Stimulated activated CD8-positive, alpha-beta memory T cell treated with anti-CD3 and anti-CD28 coated beads, Interleukin-4, amount 100 ng/mL, for 24 hours (primary cell): ENCODE measurements at regions not wholly inside any gene's neighbourhood (a gene's known extent, or its start where the extent isn't known, plus 50 kb on each side); places are given as distances from the start of the nearest gene placed in this dataset.
"Not testable (repeated sequence)": the region's sequence is repeated elsewhere in the genome, so short reads cannot be mapped to it uniquely, and the experiment has no call there.

Source experiments
- DNase-seq: peaks from one replicate; pipeline ENCODE4 v3.0.0-alpha.2; 2020; ENCODE audit warnings: low read depth

GRCh38 chr6:19329078-19329477 lies 508.1 kb upstream of the ID4 start:
- DNase-seq = no peak

- no peak for DNase-seq
Observed at GRCh38 chr6:19331089-19331488, 506.1 kb upstream of the ID4 start.

GRCh38 chr6:19332806-19333460 lies 504.2 kb upstream of the ID4 start:
- no peak for DNase-seq

GRCh38 chr6:19333936-19334335 lies 503.2 kb upstream of the ID4 start:
- no peak for DNase-seq

- no peak for DNase-seq
Observed at GRCh38 chr6:19336579-19336978, 500.6 kb upstream of the ID4 start.

- DNase-seq = no peak
Observed at GRCh38 chr6:19337101-19337500, 500.1 kb upstream of the ID4 start.

GRCh38 chr6:19342616-19343015 lies 494.6 kb upstream of the ID4 start:
- DNase-seq = no peak

- DNase-seq = no peak
Observed at GRCh38 chr6:19349429-19349828, 487.7 kb upstream of the ID4 start.

GRCh38 chr6:19354181-19354580 lies 483.0 kb upstream of the ID4 start:
- no peak for DNase-seq

GRCh38 chr6:19356692-19357091 lies 480.5 kb upstream of the ID4 start:
- no peak for DNase-seq

- no peak for DNase-seq
Observed at GRCh38 chr6:19362396-19362795, 474.8 kb upstream of the ID4 start.

- no peak for DNase-seq
Observed at GRCh38 chr6:19368511-19368910, 468.7 kb upstream of the ID4 start.

- DNase-seq = no peak
Observed at GRCh38 chr6:19369785-19370184, 467.4 kb upstream of the ID4 start.

- no peak for DNase-seq
Observed at GRCh38 chr6:19370831-19371230, 466.3 kb upstream of the ID4 start.

- no peak for DNase-seq
Observed at GRCh38 chr6:19375613-19376012, 461.6 kb upstream of the ID4 start.

GRCh38 chr6:19377722-19378121 lies 459.4 kb upstream of the ID4 start:
- no peak for DNase-seq

GRCh38 chr6:19380293-19380692 lies 456.9 kb upstream of the ID4 start:
- DNase-seq = no peak

- DNase-seq = no peak
Observed at GRCh38 chr6:19382676-19383075, 454.5 kb upstream of the ID4 start.

GRCh38 chr6:19391926-19392325 lies 445.2 kb upstream of the ID4 start:
- DNase-seq = no peak

GRCh38 chr6:19394051-19394450 lies 443.1 kb upstream of the ID4 start:
- no peak for DNase-seq

- DNase-seq = no peak
Observed at GRCh38 chr6:19394687-19395086, 442.5 kb upstream of the ID4 start.

GRCh38 chr6:19395316-19395715 lies 441.9 kb upstream of the ID4 start:
- no peak for DNase-seq

GRCh38 chr6:19399406-19399805 lies 437.8 kb upstream of the ID4 start:
- DNase-seq = no peak

- DNase-seq = not testable (repeated sequence)
Observed at GRCh38 chr6:19404884-19405283, 432.3 kb upstream of the ID4 start.

GRCh38 chr6:19408331-19408730 lies 428.8 kb upstream of the ID4 start:
- no peak for DNase-seq
